GM12891 (cell line): ENCODE measurements at regions not wholly inside any gene's neighbourhood (a gene's known extent, or its start where the extent isn't known, plus 50 kb on each side); places are given as distances from the start of the nearest gene placed in this dataset.

Experiments
- DNase-seq: peaks from one replicate; pipeline ENCODE4 v3.0.0; 2011; ENCODE audit warnings: low spot score; ENCODE audit not compliant: insufficient read length
- FAIRE-seq: peaks from 2 replicates; lab custom pipeline; 2011; peaks lifted over from hg19 to GRCh38; lab: Jason Lieb, UNC
- PAX5 ChIP-seq: IDR thresholded peaks from 2 replicates; pipeline ENCODE4 v1.6.1; 2011; ENCODE audit warnings: low read length, moderate library complexity, mild to moderate bottlenecking; ENCODE audit not compliant: insufficient read depth, severe bottlenecking
- POLR2A ChIP-seq: IDR thresholded peaks from 2 replicates; pipeline ENCODE4 v1.6.1; 2011; ENCODE audit warnings: low read depth, low read length, control low read depth
- POLR2AphosphoS5 ChIP-seq: IDR thresholded peaks from 2 replicates; pipeline ENCODE4 v1.6.1; 2011; ENCODE audit warnings: low read depth, low read length, control low read depth
- POU2F2 ChIP-seq: IDR thresholded peaks from 2 replicates; pipeline ENCODE4 v1.6.1; 2011; ENCODE audit warnings: low read depth, mild to moderate bottlenecking, control low read depth, low read length, moderate library complexity
- SPI1 ChIP-seq: IDR thresholded peaks from 2 replicates; pipeline ENCODE4 v1.6.1; 2011; ENCODE audit warnings: low read depth, low read length, control low read depth
- TAF1 ChIP-seq: IDR thresholded peaks from 2 replicates; pipeline ENCODE4 v1.6.1; 2011; ENCODE audit warnings: low read depth, low read length, control low read depth

- no peak for DNase-seq
- TF ChIP-seq PAX5 (no peak), POU2F2 (no peak), SPI1 (no peak), TAF1 (no peak)
- no peak for FAIRE-seq
Measured at GRCh38 chr14:39628087-39628486, 195.9 kb upstream of the FBXO33 start.

GRCh38 chr14:39626589-39627576 is 194.7 kb upstream of the FBXO33 start:
- no peak for DNase-seq
- no peak for TF ChIP-seq POU2F2
- no peak for TF ChIP-seq POLR2AphosphoS5
- no peak for TF ChIP-seq TAF1
- no peak for TF ChIP-seq POLR2A
- TF ChIP-seq SPI1: no peak
- no peak for TF ChIP-seq PAX5
- FAIRE-seq: no peak

- TF ChIP-seq POLR2AphosphoS5 (no peak), TAF1 (no peak), PAX5 (no peak), SPI1 (no peak), POU2F2 (no peak), POLR2A (no peak)
- DNase-seq (no peak), FAIRE-seq (no peak)
Measured at GRCh38 chr14:39621678-39622077, 189.4 kb upstream of the FBXO33 start.

- FAIRE-seq (no peak), DNase-seq (no peak)
- TF ChIP-seq TAF1 (no peak), POLR2A (no peak), POLR2AphosphoS5 (no peak), POU2F2 (no peak), SPI1 (no peak), PAX5 (no peak)
Measured at GRCh38 chr14:39621223-39621622, 189.0 kb upstream of the FBXO33 start.

- no peak for DNase-seq
- no peak for FAIRE-seq
- TF ChIP-seq TAF1: no peak
- no peak for TF ChIP-seq SPI1
- TF ChIP-seq PAX5: no peak
- no peak for TF ChIP-seq POLR2AphosphoS5
- no peak for TF ChIP-seq POLR2A
- no peak for TF ChIP-seq POU2F2
Measured at GRCh38 chr14:39617537-39617936, 185.3 kb upstream of the FBXO33 start.

- DNase-seq (no peak), FAIRE-seq (no peak)
- TF ChIP-seq POLR2AphosphoS5: no peak
Measured at GRCh38 chr14:39615352-39615751, 183.1 kb upstream of the FBXO33 start.

GRCh38 chr14:39614297-39614923 is 182.2 kb upstream of the FBXO33 start:
- FAIRE-seq: no peak
- no peak for TF ChIP-seq TAF1
- no peak for TF ChIP-seq POLR2AphosphoS5
- no peak for TF ChIP-seq POU2F2
- TF ChIP-seq SPI1: no peak
- no peak for TF ChIP-seq POLR2A
- TF ChIP-seq PAX5: no peak
- DNase-seq: no peak

- no peak for DNase-seq
- no peak for TF ChIP-seq POLR2AphosphoS5
- TF ChIP-seq PAX5: no peak
- TF ChIP-seq SPI1: no peak
- no peak for TF ChIP-seq TAF1
- TF ChIP-seq POLR2A: no peak
- no peak for TF ChIP-seq POU2F2
- FAIRE-seq: no peak
Measured at GRCh38 chr14:39609119-39609518, 176.9 kb upstream of the FBXO33 start.

GRCh38 chr14:39607978-39608377 is 175.7 kb upstream of the FBXO33 start:
- FAIRE-seq (no peak), DNase-seq (no peak)
- TF ChIP-seq PAX5 (no peak), POLR2AphosphoS5 (no peak), SPI1 (no peak), POU2F2 (no peak), POLR2A (no peak), TAF1 (no peak)

- FAIRE-seq: no peak
- no peak for DNase-seq
- TF ChIP-seq TAF1: no peak
- TF ChIP-seq POLR2A: no peak
- TF ChIP-seq PAX5: no peak
- TF ChIP-seq POLR2AphosphoS5: no peak
- TF ChIP-seq SPI1: no peak
- TF ChIP-seq POU2F2: no peak
Measured at GRCh38 chr14:39603942-39604341, 171.7 kb upstream of the FBXO33 start.
